NT2/D1 (cell line): ENCODE measurements at regions not wholly inside any gene's neighbourhood (a gene's known extent, or its start where the extent isn't known, plus 50 kb on each side); places are given as distances from the start of the nearest gene placed in this dataset.
"Not testable (repeated sequence)": the region's sequence is repeated elsewhere in the genome, so short reads cannot be mapped to it uniquely, and the experiment has no call there.

Source experiments
- DNase-seq: peaks from one replicate; pipeline ENCODE4 v3.0.0-alpha.2; 2011; ENCODE audit warnings: low read depth, low spot score
- H3K27me3 ChIP-seq: 2 replicates; pipeline ENCODE4 v1.6.0; 2011; ENCODE audit warnings: mild to moderate bottlenecking; ENCODE audit not compliant: insufficient read length, insufficient read depth
- H3K36me3 ChIP-seq: 2 replicates; pipeline ENCODE4 v1.6.1; 2011; ENCODE audit warnings: mild to moderate bottlenecking, low read length, mixed read lengths; ENCODE audit not compliant: insufficient read depth, insufficient read length
- H3K4me1 ChIP-seq: 2 replicates; pipeline ENCODE4 v1.5.1; 2011; ENCODE audit not compliant: insufficient read depth, insufficient read length
- H3K4me3 ChIP-seq: 2 replicates; pipeline ENCODE4 v1.5.1; 2011; ENCODE audit warnings: low read depth; ENCODE audit not compliant: insufficient read length
- H3K9ac ChIP-seq: 2 replicates; pipeline ENCODE4 v1.6.0; 2011; ENCODE audit warnings: low read depth; ENCODE audit not compliant: insufficient read length
- H3K9me3 ChIP-seq: 2 replicates; pipeline ENCODE4 v1.5.1; 2011; ENCODE audit warnings: mild to moderate bottlenecking, low read length; ENCODE audit not compliant: insufficient read depth
- SUZ12 ChIP-seq: IDR thresholded peaks from 2 replicates; pipeline ENCODE4 v1.6.1; 2011; ENCODE audit not compliant: insufficient read length, insufficient read depth; ENCODE audit errors: extremely low read depth
- YY1 ChIP-seq: IDR thresholded peaks from 2 replicates; pipeline ENCODE4 v1.6.1; 2011; ENCODE audit not compliant: insufficient read length, insufficient read depth
- ZNF274 ChIP-seq: IDR thresholded peaks from 2 replicates; pipeline ENCODE4 v1.6.1; 2011; ENCODE audit warnings: mild to moderate bottlenecking, low read depth, low read length

DNA sequence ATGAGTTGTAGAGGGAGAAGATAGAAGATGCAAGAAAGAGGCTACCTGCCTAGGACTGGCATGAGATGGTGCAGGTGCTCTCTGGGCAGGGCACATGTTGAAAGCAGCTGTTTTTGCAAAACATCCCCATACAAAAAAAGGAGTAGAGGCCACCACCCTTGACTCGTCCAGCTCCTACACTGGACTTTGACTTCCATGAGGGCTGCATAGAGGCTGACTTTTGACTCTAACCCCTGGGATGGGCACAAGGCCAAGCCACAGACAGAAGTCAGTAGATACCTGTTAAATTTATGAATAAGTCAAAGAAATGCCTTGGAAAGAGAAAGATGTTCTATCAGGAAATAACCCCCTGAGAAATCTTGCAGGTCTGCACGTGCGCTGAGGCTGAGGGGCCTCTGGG lies 1139.1 kb upstream of the TMEM132C start:
- no peak for DNase-seq
- no peak overlapping the region for H3K4me3 ChIP-seq
- H3K36me3 ChIP-seq, result no peaks in the 10 kb centered on the region
- H3K9me3 ChIP-seq, result no peaks in the 10 kb centered on the region
- no peaks in the 10 kb centered on the region for H3K27me3 ChIP-seq
- H3K9ac ChIP-seq, result no peak overlapping the region
- no peak for TF ChIP-seq SUZ12
- no peaks in the 10 kb centered on the region for H3K4me1 ChIP-seq

DNA sequence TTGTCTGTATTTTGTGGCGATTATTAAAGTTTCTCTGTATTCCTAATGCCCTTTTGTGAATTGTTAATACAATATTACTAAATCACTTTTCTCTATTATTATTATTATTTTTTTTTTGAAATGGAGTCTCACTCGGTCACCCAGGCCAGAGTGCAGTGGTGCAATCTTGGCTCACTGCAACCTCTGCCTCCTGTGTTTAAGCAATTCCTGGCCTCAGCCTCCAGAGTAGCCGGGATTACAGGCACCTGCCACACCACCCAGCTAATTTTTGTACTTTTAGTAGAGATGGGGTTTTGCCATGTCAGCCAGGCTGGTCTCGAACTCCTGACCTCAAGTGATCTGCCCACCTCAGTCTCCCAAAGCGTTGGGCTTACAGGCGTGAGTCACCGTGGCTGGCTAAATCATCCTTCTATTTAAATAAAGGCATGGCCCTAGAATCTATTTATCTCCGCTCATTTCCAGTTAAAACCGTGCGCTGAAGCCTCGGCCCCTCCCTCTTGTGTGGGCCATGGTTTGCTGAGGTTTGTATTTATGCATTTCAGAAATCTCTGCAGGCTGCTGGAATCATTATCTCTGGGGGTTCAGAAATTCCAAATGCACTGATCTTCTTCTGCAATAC lies 1136.4 kb upstream of the TMEM132C start:
- TF ChIP-seq YY1 (no peak), SUZ12 (no peak), ZNF274 (no peak)
- DNase-seq, result no peak
- H3K9me3 ChIP-seq, result no peaks in the 10 kb centered on the region
- no peaks in the 10 kb centered on the region for H3K4me1 ChIP-seq
- no peaks in the 10 kb centered on the region for H3K36me3 ChIP-seq
- H3K27me3 ChIP-seq, result no peaks in the 10 kb centered on the region
- no peak overlapping the region for H3K9ac ChIP-seq
- H3K4me3 ChIP-seq, result no peak overlapping the region

DNA sequence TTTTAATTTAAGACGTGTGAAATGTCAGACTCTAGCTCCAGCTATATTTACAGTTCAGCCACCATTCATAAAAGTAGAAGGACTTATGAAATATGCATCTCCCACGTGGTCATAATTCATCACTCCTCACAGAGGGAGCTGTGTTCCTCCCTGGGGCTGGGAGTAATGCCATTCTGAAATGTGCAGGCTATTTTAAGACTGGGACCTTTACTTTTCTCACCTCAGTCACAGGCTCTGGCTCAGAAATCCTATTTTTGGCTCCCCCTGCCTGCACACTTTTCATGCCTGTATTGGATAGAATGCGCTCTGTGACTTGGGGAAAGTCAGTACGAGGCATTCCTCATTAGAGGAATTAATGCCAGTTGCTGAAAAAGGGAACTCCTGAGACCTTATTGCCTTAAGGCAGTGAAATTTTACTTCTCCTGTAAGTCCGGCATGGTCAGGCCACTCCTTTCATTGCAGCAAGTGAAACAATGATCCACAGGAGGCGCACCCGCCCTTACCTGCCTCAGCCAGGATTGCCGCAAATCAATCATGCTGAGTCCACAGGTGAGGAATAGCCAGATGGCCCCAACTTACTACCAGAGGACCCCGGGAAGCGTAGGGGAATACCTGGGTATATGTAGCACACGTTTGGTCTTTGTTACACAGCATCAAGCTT lies 1133.2 kb upstream of the TMEM132C start:
- TF ChIP-seq ZNF274, result no peak
- no peak for TF ChIP-seq SUZ12
- no peak for TF ChIP-seq YY1
- DNase-seq, result no peak
- Histone ChIP-seq H3K4me1 (no peaks in the 10 kb centered on the region), H3K27me3 (no peaks in the 10 kb centered on the region), H3K4me3 (no peak overlapping the region), H3K9ac (peak overlapping the region; percentile 17), H3K36me3 (no peaks in the 10 kb centered on the region), H3K9me3 (no peaks in the 10 kb centered on the region)

GRCh38 chr12:127140864-127141484 lies 1126.0 kb upstream of the TMEM132C start:
- H3K9me3 ChIP-seq, H3K36me3 ChIP-seq, H3K4me3 ChIP-seq, H3K27me3 ChIP-seq, DNase-seq, H3K9ac ChIP-seq, H3K4me1 ChIP-seq: not testable (repeated sequence)

DNA sequence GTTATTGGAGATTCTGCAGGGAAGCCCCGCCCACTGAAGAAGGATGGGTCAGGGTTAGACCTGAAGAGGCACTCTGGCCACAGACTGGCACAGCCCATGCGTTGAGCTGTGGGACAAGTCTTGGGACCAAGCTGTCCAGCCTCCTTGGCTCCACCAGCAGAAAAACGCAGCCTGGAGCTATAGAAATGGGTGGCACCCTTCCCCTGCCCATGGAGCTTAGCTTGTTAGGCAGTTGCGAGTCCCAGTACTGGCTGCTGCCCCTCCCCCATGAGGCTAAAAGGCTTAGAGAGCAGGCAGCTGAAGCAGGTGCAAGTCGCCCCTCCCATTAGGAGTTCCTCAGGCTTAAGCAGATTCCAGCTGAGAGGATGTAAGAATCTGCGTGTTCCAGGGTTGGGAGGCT lies 1124.0 kb upstream of the TMEM132C start:
- H3K9ac ChIP-seq, result no peak overlapping the region
- H3K4me3 ChIP-seq, result no peak overlapping the region
- H3K4me1 ChIP-seq, result peaks cover 6% of the 10 kb centered on the region
- H3K9me3 ChIP-seq, result peaks cover 8% of the 10 kb centered on the region; the same call in 1 of the 2 replicates
- TF ChIP-seq ZNF274, result no peak
- no peak for TF ChIP-seq YY1
- no peak for TF ChIP-seq SUZ12
- H3K27me3 ChIP-seq, result no peaks in the 10 kb centered on the region
- DNase-seq, result peak; percentile 67
- no peaks in the 10 kb centered on the region for H3K36me3 ChIP-seq

DNA sequence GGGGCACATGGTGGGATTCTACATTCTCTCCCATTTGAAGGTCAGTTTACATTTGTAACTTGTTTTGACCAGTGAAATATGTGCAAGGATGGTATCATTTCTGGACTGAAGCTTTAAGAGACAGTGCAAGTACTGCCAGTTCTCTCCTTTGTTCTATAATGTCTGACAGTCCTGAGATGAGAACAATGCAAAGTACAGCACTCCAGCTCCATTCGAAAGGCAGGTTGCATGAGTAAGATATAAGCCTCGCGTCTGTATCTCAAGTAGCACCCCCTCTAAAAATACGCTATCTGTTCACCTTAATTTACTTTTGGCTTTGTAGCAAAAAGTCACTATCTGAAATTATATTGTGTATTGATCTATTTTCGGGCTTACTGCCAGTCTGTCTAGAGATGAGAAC lies 1122.2 kb upstream of the TMEM132C start:
- DNase-seq, result no peak
- H3K4me3 ChIP-seq, result no peak overlapping the region
- peaks cover 19% of the 10 kb centered on the region for H3K9me3 ChIP-seq
- H3K4me1 ChIP-seq, result peaks cover 6% of the 10 kb centered on the region
- H3K9ac ChIP-seq, result no peak overlapping the region
- H3K36me3 ChIP-seq, result no peaks in the 10 kb centered on the region
- H3K27me3 ChIP-seq, result no peaks in the 10 kb centered on the region
- TF ChIP-seq ZNF274, result no peak
- no peak for TF ChIP-seq YY1
- TF ChIP-seq SUZ12, result no peak

- H3K9ac ChIP-seq, result no peak overlapping the region
- no peaks in the 10 kb centered on the region for H3K27me3 ChIP-seq
- H3K4me3 ChIP-seq, result no peak overlapping the region
- H3K4me1 ChIP-seq, result peaks cover 6% of the 10 kb centered on the region
- no peak for TF ChIP-seq YY1
- no peak for TF ChIP-seq ZNF274
- no peak for TF ChIP-seq SUZ12
- H3K9me3 ChIP-seq, result peaks cover 19% of the 10 kb centered on the region
- H3K36me3 ChIP-seq, result no peaks in the 10 kb centered on the region
- no peak for DNase-seq
Observed at GRCh38 chr12:127145241-127145928, 1121.6 kb upstream of the TMEM132C start.
